H1 (cell line): ENCODE measurements at regions not wholly inside any gene's neighbourhood (a gene's known extent, or its start where the extent isn't known, plus 50 kb on each side); places are given as distances from the start of the nearest gene placed in this dataset.

Experiments used
- ASH2L ChIP-seq: fragments of 200-600, 300-600 bp; sonication (generic); IDR thresholded peaks from one replicate; pipeline ENCODE4 v1.7.1; 2017; ENCODE audit warnings: low read length
- GTF2F1 ChIP-seq: IDR thresholded peaks from 2 replicates; pipeline ENCODE4 v1.6.1; 2012; ENCODE audit warnings: low read depth, low read length, improper control_type of control experiment, borderline replicate concordance
- JUND ChIP-seq: IDR thresholded peaks from 2 replicates; pipeline ENCODE4 v1.6.1; 2011; ENCODE audit warnings: mild to moderate bottlenecking, improper control_type of control experiment, low read length
- RBBP5 ChIP-seq: IDR thresholded peaks from 2 replicates; pipeline ENCODE4 v1.7.1; 2012; ENCODE audit warnings: low read depth, mild to moderate bottlenecking, inconsistent platforms, low read length, moderate library complexity, borderline replicate concordance
- SIN3A ChIP-seq, 2 experiments: IDR thresholded peaks in 1 of 2; conservative IDR thresholded peaks in 1 of 2; 2 replicates each; pipeline ENCODE4 v1.6.1; 2011 to 2012; ENCODE audit warnings: low read length in 2 of 2, improper control_type of control experiment in 1 of 2, low read depth in 1 of 2, mild to moderate bottlenecking in 1 of 2
- SP2 ChIP-seq: IDR thresholded peaks from 2 replicates; pipeline ENCODE4 v1.6.1; 2012; ENCODE audit warnings: mild to moderate bottlenecking, low read length, inconsistent platforms
- TBP ChIP-seq: IDR thresholded peaks from 2 replicates; pipeline ENCODE4 v1.6.1; 2011; ENCODE audit warnings: low read depth, low read length, improper control_type of control experiment
- TF ChIP-seq, protein P1 (sequence below): fragments of 300-600 bp; sonication (generic); IDR thresholded peaks from 2 replicates; pipeline ENCODE4 v1.7.1; 2012; ENCODE audit warnings: low read length, moderate library complexity, mild to moderate bottlenecking, inconsistent platforms; ENCODE audit not compliant: insufficient replicate concordance

DNA sequence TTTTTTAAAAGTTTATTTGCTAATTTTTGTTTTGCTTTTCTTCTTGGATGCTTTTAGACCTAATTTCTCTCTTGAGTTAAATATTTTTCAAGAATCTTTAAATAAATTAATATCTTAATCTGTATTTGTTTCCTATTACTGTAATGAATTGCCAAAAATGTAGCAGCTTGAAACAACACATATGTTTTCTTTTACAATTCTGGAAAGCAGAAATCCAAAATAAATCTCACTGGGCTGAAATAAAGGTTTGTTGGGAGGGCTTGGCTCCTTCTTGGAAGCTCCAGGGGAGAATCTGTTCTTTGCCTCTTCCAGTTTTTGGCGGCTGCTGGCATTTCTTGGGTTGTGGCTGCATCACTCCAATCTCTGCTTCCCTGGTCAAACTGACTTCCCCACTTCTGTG lies 658.1 kb upstream of the ARRDC3 start (continued):
- TF ChIP-seq, protein P1, sequence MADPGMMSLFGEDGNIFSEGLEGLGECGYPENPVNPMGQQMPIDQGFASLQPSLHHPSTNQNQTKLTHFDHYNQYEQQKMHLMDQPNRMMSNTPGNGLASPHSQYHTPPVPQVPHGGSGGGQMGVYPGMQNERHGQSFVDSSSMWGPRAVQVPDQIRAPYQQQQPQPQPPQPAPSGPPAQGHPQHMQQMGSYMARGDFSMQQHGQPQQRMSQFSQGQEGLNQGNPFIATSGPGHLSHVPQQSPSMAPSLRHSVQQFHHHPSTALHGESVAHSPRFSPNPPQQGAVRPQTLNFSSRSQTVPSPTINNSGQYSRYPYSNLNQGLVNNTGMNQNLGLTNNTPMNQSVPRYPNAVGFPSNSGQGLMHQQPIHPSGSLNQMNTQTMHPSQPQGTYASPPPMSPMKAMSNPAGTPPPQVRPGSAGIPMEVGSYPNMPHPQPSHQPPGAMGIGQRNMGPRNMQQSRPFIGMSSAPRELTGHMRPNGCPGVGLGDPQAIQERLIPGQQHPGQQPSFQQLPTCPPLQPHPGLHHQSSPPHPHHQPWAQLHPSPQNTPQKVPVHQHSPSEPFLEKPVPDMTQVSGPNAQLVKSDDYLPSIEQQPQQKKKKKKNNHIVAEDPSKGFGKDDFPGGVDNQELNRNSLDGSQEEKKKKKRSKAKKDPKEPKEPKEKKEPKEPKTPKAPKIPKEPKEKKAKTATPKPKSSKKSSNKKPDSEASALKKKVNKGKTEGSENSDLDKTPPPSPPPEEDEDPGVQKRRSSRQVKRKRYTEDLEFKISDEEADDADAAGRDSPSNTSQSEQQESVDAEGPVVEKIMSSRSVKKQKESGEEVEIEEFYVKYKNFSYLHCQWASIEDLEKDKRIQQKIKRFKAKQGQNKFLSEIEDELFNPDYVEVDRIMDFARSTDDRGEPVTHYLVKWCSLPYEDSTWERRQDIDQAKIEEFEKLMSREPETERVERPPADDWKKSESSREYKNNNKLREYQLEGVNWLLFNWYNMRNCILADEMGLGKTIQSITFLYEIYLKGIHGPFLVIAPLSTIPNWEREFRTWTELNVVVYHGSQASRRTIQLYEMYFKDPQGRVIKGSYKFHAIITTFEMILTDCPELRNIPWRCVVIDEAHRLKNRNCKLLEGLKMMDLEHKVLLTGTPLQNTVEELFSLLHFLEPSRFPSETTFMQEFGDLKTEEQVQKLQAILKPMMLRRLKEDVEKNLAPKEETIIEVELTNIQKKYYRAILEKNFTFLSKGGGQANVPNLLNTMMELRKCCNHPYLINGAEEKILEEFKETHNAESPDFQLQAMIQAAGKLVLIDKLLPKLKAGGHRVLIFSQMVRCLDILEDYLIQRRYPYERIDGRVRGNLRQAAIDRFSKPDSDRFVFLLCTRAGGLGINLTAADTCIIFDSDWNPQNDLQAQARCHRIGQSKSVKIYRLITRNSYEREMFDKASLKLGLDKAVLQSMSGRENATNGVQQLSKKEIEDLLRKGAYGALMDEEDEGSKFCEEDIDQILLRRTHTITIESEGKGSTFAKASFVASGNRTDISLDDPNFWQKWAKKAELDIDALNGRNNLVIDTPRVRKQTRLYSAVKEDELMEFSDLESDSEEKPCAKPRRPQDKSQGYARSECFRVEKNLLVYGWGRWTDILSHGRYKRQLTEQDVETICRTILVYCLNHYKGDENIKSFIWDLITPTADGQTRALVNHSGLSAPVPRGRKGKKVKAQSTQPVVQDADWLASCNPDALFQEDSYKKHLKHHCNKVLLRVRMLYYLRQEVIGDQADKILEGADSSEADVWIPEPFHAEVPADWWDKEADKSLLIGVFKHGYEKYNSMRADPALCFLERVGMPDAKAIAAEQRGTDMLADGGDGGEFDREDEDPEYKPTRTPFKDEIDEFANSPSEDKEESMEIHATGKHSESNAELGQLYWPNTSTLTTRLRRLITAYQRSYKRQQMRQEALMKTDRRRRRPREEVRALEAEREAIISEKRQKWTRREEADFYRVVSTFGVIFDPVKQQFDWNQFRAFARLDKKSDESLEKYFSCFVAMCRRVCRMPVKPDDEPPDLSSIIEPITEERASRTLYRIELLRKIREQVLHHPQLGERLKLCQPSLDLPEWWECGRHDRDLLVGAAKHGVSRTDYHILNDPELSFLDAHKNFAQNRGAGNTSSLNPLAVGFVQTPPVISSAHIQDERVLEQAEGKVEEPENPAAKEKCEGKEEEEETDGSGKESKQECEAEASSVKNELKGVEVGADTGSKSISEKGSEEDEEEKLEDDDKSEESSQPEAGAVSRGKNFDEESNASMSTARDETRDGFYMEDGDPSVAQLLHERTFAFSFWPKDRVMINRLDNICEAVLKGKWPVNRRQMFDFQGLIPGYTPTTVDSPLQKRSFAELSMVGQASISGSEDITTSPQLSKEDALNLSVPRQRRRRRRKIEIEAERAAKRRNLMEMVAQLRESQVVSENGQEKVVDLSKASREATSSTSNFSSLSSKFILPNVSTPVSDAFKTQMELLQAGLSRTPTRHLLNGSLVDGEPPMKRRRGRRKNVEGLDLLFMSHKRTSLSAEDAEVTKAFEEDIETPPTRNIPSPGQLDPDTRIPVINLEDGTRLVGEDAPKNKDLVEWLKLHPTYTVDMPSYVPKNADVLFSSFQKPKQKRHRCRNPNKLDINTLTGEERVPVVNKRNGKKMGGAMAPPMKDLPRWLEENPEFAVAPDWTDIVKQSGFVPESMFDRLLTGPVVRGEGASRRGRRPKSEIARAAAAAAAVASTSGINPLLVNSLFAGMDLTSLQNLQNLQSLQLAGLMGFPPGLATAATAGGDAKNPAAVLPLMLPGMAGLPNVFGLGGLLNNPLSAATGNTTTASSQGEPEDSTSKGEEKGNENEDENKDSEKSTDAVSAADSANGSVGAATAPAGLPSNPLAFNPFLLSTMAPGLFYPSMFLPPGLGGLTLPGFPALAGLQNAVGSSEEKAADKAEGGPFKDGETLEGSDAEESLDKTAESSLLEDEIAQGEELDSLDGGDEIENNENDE = no peak
- TF ChIP-seq ASH2L = no peak
- TF ChIP-seq TBP = no peak
- TF ChIP-seq RBBP5 = no peak
- no peak for TF ChIP-seq GTF2F1
- TF ChIP-seq SIN3A (conservative IDR thresholded peaks at IDR 0.05 in 1 of 2, IDR thresholded peaks at IDR 0.05 in 1 of 2; ENCODE audit: low read depth in 1 of 2, low read length in 2 of 2) = no peak
- TF ChIP-seq SP2 = no peak
- TF ChIP-seq JUND = no peak
